Activated naive CD4-positive, alpha-beta T cell treated with Interleukin-2 at 50 U/mL for 16 hours (primary cell): ENCODE measurements at regions not wholly inside any gene's neighbourhood (a gene's known extent, or its start where the extent isn't known, plus 50 kb on each side); places are given as distances from the start of the nearest gene placed in this dataset.
"Not testable (repeated sequence)": the region's sequence is repeated elsewhere in the genome, so short reads cannot be mapped to it uniquely, and the experiment has no call there.

Source experiments
- DNase-seq: peaks from one replicate; pipeline ENCODE4 v3.0.0-alpha.2; 2020

DNA sequence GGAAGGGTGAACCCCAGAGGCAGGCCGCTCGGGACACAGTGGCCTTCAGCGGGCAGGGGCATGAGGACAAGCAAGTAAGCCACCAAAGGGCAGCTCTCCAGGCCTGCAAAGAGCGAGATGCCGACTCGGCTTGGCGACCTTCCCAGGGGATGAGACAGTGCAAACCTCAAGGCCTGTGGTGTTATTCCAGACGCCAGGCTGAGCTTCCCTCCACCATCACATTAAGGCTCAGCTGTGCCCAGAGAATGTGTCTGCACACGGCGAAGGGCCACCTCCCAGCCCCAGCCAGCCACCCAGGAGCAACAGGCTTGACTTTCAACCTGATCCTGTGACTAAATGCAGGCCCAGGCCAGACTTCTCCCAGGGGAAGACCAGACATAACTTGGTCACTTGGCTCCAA, 251.4 kb downstream of the SOX9 start:
- no peak for DNase-seq

DNA sequence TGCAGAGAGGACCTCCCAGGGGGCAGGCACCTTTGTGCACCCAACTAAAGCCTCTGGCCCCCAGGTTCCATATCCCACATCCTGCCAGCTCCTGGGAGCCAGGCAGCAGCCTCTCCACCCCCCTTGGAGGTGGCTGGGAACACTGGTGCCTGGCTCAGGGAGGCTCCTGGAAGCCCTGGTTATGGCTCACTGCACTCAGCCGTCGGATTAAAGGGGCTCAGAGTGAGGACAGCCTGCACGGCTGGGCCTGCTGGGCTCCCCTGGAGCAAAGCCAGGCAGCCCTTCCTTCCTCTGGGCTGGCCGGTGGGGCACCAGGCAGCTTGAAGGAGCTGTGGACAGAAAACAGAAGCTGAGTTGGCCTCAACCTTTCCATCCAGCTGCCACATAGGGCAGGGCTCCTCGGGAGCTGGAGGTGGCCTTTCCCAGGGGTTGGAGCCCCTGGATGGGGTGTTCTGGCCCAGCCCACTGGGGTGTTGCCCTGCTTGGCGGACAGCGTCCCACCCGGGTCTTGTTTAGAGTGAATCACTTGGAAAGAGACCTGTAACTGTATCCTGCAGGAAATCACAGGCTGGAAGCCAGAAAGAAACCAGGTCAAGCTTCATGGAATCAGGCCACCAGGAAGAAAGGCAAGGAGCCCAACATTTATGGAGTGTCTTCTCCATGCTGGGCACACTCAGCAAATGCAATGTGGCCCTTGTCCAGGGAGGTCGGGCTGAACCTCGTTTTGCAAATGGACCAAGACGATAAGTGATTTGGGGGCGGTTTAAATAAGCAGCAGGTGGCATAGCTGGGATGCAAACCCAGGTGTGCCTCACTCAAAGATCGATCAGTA, 253.3 kb downstream of the SOX9 start:
- DNase-seq: no peak

DNA sequence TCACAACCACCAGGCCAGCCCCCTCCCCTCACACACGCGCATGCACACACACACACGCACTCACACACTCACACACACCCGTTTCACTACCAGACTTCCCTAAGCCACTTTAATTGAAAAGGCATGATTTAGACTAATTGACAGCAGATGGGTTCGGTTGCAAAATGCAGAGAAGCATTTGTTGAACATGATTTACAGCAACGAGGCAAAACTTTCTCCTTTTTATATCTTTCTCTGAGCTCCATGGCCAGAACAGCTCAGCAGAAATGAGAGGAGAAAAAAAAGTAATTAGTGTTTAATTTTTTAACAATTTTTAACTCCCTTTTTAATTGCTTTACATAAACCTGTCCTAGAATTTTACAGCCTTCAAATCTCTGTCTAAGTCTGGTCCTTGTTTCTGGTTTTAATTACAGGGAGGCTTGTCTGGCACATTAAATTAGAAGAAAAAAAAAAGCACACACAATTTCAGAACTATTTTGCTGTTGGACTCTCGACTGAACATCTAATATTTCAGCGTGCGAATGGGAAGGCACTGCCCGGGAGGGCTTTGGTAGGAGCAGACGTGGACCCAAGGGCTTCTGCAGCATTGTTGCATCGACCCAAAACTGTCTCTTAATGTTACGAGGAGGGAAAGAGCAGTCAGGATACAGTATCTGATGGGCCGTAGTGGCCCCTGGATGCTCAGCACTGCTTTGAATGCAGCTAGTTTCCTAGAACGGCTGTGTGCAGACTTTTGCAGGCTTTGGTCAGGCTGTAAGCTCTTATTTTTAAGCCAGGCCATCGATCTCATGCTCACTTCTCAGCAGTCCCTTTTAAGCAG, 255.9 kb downstream of the SOX9 start:
- no peak for DNase-seq

DNA sequence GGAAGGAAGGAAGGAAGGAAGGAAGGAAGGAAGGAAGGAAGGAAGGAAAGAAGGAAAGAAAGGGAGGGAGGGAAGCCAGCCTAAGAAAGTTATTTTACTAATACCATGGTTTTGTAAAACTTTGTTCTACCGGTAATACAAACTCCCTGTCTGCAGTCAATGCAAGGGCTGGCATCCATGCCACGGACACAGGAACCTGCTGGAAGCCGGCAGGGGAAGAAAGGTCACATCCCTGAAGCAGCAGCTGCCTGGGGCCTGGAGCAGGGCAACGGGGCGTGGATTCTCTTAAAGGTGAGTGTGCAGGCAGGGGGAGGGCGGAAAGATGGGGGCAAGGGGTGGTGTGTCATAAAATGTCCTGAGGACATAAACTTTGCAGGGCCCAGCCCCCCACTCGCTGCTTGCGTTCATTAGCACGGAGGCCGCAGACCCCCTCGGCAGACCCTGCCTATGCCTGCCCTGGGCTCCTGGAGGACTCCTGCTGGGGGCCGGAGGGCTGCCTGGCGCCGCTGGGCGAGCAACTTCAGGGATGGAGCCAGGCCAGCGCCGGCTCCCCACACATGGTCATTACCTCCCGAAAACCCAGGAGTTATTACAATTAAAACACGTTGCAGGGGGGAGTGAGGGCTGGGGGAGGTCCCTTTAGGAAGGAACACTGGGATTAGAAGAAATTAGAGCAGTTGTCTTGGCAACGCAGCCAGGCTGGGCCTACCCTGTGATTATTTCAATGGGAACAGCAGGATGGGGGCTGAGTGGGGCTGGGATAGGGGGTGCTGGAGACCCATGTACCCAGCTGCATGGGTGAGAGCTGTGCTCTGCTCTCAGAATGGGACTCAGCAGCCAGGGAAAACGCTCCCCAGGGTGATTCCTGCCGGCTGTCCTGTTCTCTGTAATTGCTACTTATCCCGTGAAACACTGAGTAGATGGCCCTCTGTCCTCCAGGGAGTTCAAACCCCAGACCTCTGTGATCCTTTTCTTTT, 257.9 kb downstream of the SOX9 start:
- no peak for DNase-seq

DNA sequence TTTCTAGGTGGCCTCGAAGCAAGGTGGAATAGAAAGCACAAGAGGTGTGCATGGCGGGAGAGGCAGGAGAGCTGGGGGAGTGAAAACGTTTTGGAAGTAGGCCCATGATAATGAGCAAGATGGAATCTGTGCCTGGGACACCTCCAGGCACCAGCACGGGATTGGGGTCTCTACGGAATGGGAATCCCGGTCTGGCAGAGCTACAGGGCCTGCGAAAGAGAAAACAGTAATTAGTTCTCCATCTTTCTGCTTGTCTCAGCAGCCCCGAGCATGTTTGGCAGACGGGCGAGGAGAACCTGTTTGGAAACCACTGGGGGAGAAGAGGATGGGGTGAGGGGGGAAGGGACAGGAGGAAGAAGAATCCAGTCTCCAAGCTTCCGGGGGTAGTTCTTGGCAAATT, 258.7 kb downstream of the SOX9 start:
- DNase-seq: no peak

- DNase-seq: no peak
Measured at GRCh38 chr17:72380120-72380519, 259.3 kb downstream of the SOX9 start.

DNA sequence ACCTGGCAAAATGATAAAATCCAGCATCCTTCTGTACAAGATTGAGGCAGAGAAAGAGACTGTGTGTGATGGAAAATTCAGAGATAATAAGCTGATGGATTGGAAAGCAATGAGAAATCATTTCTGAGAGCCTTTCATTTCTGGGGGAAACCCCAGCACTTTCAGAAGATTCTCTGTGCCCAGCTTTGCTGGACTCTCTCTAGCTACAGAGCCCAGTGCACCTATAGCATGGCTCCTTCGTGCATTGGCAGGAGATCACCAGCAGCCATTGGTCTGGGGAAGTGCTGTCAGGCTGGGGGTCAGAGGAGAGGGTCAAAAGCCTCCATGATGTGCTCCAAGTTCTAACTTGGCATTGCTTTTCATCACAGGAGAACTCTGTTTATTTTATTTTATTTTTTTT, 259.9 kb downstream of the SOX9 start:
- DNase-seq: no peak

DNA sequence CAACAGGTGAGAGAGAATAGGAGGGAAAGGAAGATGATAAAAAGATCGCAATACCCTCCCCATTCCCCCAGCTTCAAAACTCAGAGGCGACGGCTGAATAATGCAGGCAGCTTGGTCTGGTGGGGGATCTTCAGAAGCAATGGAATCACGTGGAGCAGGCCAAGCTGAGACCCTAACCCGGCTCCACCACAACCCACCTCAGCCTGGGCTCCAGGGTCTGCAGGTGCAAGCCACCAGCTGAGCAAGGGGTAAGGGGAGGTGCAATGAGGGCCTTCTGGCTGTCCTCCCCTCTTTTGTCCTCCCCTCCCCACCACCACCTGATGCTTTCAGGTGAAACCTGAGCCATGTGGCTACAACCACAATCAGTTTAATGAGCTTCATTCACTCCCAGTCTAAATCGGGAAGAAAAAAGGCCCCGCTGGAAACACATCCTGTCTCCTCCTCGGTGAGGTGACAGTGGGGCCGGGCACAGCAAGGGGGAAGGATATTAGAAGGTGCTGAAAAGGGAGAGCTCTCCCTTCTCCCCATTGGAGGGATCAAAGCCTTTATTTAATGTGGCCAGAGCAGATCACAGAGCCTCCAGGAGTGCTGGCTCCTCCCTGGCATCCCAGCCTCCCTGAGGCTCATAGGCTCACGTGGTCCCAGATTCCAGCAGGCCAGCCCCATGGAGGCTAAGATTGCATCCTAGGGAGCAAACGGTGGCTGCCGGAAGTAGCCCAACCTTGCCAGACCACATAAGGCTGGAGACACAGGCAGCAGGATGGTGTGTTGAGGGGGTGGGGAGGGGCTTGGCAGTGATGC, 261.0 kb downstream of the SOX9 start:
- no peak for DNase-seq

- no peak for DNase-seq
Measured at GRCh38 chr17:72382971-72383722, 262.3 kb downstream of the SOX9 start.

DNA sequence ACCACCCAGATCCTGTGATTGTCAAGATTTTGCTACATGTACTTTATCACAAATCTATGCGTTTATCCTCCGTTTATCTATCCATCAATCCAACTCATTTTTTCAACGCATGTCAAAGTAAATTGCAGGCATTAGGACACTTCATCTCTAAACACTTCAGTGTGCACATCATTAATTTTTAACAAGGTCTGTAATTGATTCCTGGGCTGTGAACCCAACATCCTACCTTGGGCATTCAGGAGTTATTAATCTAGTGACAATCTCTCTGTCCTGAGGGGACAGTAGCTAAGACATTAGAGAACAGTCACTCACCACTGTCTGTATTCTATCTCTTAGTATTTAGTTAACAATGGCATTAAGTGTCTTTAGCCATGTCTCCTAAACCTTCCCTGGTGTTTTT, 264.7 kb downstream of the SOX9 start:
- DNase-seq: no peak

DNA sequence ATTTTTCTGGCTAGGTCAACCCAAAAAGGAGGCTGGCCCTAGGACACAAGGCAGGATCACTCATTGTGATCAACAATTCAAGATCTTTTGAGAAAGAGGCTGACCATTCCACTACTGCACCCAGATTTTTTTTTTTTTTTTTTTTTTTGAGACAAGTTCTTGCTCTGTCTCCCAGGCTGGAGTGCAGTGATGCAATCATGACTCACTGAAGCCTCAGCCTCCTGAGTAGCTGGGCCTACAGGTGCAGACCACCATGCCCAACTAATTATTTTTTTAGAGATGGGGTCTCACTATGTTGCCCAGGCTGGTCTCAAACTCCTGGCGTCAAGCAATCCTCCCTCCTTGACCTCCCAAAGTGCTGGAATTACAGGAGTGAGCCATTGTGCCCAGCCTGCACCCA, 265.4 kb downstream of the SOX9 start:
- DNase-seq: not testable (repeated sequence)

DNA sequence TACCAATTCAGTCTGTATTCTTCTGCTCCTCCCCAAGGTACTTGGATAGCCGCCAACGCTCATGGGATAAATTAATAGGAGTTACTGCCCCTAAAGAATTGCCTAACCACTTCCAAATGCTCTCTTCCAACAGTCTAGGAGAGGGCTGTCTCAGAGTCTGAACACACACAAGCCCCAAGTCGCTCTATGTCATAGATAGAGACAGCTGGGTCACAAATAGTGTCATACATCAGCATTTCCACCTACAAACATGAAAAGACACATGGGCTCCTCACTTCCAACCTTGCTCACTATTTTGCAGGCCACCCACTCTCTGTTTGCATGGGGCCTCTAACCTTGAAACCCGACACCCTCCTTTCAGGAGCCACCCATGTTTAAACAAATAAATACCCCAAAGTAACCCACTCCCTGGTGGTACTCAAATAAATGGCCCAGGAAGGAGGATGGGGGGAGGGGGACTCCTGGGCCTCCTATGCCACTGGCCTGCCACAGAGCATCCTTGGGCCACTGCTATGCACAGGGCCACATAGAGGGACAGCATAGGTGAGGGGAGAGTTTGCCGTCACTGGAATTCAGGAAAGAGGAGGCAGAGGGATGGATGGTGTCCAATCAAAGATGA, 265.9 kb downstream of the SOX9 start:
- DNase-seq: no peak

GRCh38 chr17:72387487-72387886, 266.7 kb downstream of the SOX9 start:
- no peak for DNase-seq

- DNase-seq: no peak
Measured at GRCh38 chr17:72387969-72388368, 267.1 kb downstream of the SOX9 start.

DNA sequence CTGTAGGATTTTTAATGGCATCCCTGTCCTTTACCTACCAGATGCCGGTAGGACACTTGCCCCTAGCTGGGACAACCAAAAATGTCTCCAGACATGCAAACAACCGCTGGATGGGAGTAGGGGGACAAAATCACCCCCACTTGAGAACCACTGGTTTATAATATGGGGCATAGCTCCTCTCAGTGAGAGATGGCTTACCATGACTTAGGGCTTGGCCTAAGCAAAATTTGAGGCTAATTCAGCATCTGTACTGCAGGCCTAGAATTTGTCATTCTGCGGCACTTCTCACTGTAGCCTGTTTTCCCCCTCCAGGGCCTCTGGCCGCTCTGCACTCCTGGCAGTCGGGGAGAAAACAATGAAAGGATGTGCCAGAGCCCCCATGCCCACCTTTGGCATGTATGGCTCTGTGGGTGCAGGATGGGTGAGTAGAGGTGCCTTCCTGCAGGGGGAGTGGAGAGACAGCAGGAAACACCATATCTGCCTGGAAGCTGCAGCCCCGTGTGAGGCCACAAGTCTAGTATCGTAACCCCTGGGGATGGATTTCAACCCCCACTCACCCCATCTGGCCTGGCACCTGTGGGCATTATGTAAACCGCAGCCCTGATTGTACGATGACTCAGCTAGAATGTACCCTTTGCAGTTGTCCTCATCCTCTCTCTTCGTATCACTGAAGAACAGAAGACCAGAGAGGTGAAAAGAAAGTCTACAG, 268.1 kb downstream of the SOX9 start:
- no peak for DNase-seq

GRCh38 chr17:72390675-72391508, 270.1 kb downstream of the SOX9 start:
- no peak for DNase-seq

- DNase-seq: no peak
Measured at GRCh38 chr17:72392056-72393010, 271.5 kb downstream of the SOX9 start.

DNA sequence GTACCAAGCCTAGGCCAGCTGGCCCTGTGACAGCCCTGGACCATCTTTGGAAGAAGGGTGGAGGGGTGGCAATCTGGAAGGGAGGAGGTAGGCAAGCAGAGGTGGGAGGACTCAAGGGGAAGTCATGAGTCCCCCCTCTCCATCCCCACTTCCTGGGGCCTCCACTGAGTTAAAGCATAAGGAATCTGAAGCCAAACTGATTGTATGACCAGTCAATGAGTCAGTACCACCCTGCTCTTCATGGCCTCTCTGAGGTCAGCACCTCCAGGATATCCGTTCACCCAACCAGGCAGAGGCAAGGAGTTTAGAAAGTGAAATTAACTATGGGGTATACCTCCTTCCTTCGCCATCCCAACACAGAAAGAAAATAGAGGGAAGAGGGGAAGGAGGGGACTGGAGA, 272.7 kb downstream of the SOX9 start:
- DNase-seq: no peak
